Choroid plexus epithelial cell (primary cell): ENCODE measurements at regions not wholly inside any gene's neighbourhood (a gene's known extent, or its start where the extent isn't known, plus 50 kb on each side); places are given as distances from the start of the nearest gene placed in this dataset.
A peak's percentile ranks its signal among the peaks of the same experiment; 100 is the strongest.
"Not testable (repeated sequence)": the region's sequence is repeated elsewhere in the genome, so short reads cannot be mapped to it uniquely, and the experiment has no call there.

Source experiments
- DNase-seq: peaks from one replicate; pipeline ENCODE4 v3.0.0-alpha.2; 2010; ENCODE audit warnings: low read depth
- H3K4me3 ChIP-seq: 2 replicates; pipeline ENCODE4 v1.5.1; 2011; ENCODE audit warnings: low read depth, mild to moderate bottlenecking, control low read depth, low read length, moderate library complexity
- TF ChIP-seq, protein P1 (sequence below): conservative IDR thresholded peaks from 2 replicates; pipeline ENCODE4 v1.5.1; 2011; ENCODE audit warnings: low read depth, mild to moderate bottlenecking, control low read depth, inconsistent platforms, low read length, moderate library complexity

- H3K4me3 ChIP-seq: no peak overlapping the region
- DNase-seq: no peak
- TF ChIP-seq, protein P1, sequence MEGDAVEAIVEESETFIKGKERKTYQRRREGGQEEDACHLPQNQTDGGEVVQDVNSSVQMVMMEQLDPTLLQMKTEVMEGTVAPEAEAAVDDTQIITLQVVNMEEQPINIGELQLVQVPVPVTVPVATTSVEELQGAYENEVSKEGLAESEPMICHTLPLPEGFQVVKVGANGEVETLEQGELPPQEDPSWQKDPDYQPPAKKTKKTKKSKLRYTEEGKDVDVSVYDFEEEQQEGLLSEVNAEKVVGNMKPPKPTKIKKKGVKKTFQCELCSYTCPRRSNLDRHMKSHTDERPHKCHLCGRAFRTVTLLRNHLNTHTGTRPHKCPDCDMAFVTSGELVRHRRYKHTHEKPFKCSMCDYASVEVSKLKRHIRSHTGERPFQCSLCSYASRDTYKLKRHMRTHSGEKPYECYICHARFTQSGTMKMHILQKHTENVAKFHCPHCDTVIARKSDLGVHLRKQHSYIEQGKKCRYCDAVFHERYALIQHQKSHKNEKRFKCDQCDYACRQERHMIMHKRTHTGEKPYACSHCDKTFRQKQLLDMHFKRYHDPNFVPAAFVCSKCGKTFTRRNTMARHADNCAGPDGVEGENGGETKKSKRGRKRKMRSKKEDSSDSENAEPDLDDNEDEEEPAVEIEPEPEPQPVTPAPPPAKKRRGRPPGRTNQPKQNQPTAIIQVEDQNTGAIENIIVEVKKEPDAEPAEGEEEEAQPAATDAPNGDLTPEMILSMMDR: no peak
Observed at GRCh38 chr21:36257657-36258056, 62.3 kb upstream of the MORC3 start.

GRCh38 chr21:36260030-36260787, 59.8 kb upstream of the MORC3 start:
- TF ChIP-seq, protein P1: peak; percentile 68
- H3K4me3 ChIP-seq: peak overlapping the region; percentile 63
- peak; percentile 85 for DNase-seq

GRCh38 chr21:36260802-36261201, 59.2 kb upstream of the MORC3 start:
- TF ChIP-seq, protein P1: no peak
- no peak overlapping the region for H3K4me3 ChIP-seq
- DNase-seq: no peak

DNA sequence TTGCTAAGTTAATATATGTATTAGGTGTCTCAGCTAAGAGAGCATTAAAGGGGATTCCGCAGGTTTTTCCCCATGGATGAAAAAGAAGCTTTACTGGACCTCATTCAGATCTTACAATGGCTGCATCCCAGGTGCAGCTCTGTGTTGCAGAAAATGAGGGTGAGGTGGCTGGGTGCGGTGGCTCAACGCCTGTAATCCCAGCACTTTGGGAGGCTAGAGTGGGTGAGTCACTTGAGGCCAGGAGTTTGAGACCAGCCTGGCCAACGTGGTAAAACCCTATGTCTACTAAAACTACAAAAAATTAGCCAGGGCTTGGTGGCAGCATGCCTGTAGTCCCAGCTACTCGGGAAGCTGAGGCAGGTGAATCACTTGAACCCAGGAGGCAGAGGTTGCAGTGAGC, 58.5 kb upstream of the MORC3 start:
- no peak overlapping the region for H3K4me3 ChIP-seq
- DNase-seq: no peak
- TF ChIP-seq, protein P1: no peak

GRCh38 chr21:36263797-36264196, 56.2 kb upstream of the MORC3 start:
- H3K4me3 ChIP-seq: no peak overlapping the region
- TF ChIP-seq, protein P1: no peak
- no peak for DNase-seq

DNA sequence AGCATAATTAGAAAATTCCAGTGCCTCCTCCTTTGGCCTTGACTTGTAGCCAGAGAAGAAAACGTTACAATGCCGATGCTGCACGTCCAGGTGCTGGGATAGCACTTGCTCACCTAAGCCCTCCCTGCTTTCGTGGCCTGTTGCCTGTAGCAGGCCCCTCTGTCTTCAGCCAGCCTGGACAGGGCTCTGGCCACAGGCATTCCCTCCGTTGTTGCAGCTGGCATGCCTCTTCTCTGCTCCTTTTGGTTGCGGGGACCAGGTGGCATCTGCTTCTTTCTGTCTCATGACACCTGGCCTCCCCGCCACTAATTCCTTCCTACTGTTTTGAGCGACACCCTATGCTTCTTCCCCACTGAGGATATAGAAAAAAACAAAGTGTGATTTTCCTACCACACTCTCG, 54.6 kb upstream of the MORC3 start:
- TF ChIP-seq, protein P1: no peak
- no peak for DNase-seq

DNA sequence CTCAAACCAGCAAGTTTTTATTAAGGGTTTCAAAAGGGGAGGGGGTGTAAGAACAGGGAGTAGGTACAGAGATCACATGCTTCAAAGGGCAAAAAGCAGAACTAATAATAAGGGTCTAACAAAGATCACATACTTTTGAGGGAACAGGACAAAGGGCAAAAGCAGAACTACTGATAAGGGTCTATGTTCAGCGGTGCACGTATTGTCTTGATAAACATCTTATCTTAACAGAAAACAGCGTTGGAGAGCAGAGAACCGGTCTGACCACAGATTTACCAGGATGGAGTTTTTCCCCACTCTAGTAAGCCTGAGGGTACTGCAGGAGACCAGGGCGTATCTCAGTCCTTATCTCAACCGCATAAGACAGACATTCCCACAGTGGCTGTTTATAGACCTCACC, 52.2 kb upstream of the MORC3 start:
- DNase-seq, H3K4me3 ChIP-seq: not testable (repeated sequence)

More for the DNA sequence above, 54.6 kb upstream of the MORC3 start:
- H3K4me3 ChIP-seq: no peak overlapping the region

GRCh38 chr21:36268264-36268663, 51.7 kb upstream of the MORC3 start:
- DNase-seq, H3K4me3 ChIP-seq: not testable (repeated sequence)
